ENCODE measurements at regions not wholly inside any gene's neighbourhood (a gene's known extent, or its start where the extent isn't known, plus 50 kb on each side); places are given as distances from the start of the nearest gene placed in this dataset.
"Not testable (repeated sequence)": the region's sequence is repeated elsewhere in the genome, so short reads cannot be mapped to it uniquely, and the experiment has no call there.

DNA sequence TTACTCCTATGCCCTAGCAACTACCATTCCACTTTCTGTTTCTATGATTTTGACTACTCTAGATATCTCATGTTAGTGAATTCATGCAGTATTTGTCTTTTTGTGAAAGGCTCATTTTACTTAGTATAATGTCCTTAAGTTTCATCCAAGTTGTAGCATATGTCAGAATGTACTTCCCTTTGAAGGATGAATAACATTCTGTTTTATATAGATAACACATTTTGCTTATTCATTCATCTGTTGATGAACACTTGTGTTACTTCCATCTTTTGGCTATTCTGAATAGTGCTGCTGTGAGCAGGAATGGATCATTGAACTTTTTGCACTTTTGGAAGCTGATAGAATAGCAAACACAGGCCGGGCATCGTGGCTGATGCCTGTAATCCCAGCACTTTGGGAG lies 140.2 kb upstream of the MYO10 start:
- TF ChIP-seq, protein P1, sequence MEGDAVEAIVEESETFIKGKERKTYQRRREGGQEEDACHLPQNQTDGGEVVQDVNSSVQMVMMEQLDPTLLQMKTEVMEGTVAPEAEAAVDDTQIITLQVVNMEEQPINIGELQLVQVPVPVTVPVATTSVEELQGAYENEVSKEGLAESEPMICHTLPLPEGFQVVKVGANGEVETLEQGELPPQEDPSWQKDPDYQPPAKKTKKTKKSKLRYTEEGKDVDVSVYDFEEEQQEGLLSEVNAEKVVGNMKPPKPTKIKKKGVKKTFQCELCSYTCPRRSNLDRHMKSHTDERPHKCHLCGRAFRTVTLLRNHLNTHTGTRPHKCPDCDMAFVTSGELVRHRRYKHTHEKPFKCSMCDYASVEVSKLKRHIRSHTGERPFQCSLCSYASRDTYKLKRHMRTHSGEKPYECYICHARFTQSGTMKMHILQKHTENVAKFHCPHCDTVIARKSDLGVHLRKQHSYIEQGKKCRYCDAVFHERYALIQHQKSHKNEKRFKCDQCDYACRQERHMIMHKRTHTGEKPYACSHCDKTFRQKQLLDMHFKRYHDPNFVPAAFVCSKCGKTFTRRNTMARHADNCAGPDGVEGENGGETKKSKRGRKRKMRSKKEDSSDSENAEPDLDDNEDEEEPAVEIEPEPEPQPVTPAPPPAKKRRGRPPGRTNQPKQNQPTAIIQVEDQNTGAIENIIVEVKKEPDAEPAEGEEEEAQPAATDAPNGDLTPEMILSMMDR (IDR thresholded peaks at IDR 0.05), result no peak
- H3K36me3 ChIP-seq, result no peaks in the 10 kb centered on the region
- DNase-seq, result no peak
- WGBS, 2 donors, result 75 to 79% methylated on average over 2 of the region's 2 CpGs
- H3K27me3 ChIP-seq, result no peaks in the 10 kb centered on the region
- no peak for ATAC-seq (ENCODE audit: low FRiP score in 2 of 2)
- peaks cover 0 to 5% (median 4%) of the 10 kb centered on the region in 4 donors for H3K4me1 ChIP-seq
- H3K9me3 ChIP-seq, result no peaks in the 10 kb centered on the region
- H3K4me3 ChIP-seq, result no peak overlapping the region
- H3K27ac ChIP-seq, result no peak overlapping the region

DNA sequence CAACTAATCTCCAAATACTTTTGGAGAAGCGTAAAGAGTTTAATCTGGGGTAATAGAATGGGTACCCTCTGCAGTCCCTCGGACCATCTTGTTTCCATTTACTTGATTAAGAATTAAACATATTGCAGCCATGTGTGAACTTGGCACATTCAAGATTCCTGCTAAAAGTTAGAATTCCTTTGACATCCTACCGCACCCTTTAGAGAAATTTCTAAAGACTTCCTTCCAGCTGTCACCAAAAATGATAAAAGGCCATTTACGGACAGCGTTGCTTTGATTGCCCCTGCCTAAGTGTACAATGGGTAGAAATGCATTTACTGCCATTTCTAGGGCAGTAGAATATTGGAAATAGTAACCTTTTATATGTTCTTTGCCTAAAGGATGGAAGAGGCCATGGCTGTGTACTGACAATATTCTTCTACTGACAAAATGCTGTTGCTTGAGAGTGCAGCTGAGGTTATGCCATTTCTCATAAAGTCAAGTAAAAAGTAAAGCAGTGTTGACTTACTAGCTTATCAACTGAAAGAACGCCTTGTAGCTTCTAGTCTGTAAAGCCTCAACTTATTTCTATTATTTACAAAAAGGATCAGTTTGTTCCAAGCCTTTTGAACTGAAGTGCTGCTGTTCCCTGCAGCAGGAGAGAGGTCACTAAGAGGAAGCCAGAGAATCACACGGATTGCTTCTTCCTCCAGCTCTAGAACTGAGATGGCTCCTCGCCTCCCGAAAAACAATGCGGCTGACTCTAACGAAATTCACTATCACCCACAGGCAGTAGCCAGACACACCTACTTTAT lies 139.8 kb upstream of the BASP1 start:
- TF ChIP-seq POLR2AphosphoS5 (IDR thresholded peaks at IDR 0.05) (no peak), EP300 (IDR thresholded peaks at IDR 0.05) (no peak), POLR2A (IDR thresholded peaks at IDR 0.05) (no peak)
- TF ChIP-seq, protein P1 (IDR thresholded peaks at IDR 0.05), result no peak
- DNase-seq (no peak), ATAC-seq (ENCODE audit: low FRiP score in 2 of 2) (no peak)
- H3K36me3 ChIP-seq, result no peaks in the 10 kb centered on the region
- peaks cover 0 to 5% (median 4%) of the 10 kb centered on the region in 4 donors for H3K4me1 ChIP-seq
- WGBS, 2 donors, result 53 to 54% methylated on average over 11 of the region's 11 CpGs
- H3K27ac ChIP-seq, result peak overlapping the region in 3 of 4 donors; percentile 33 to 43 (median 35)
- no peaks in the 10 kb centered on the region for H3K27me3 ChIP-seq
- H3K4me3 ChIP-seq, result no peak overlapping the region
- H3K9me3 ChIP-seq, result no peaks in the 10 kb centered on the region

DNA sequence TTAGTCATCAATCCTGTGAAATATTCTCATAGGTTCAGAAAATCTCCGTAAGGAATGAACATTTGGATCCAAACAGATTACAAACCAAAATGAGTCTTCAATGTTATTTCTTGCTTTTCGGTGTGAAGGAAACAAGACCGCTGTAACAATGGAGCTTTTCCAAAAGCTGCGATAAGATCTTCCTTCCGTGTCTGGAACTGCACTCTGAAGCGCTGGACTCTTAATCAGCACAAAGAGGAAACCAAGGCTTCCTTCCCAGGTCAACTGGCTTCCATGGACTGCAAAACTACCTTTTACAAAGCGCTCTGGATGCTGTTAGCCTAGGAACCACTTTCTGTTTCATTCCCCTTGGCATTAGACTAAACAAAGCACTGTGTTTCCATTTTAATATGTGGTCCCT lies 137.9 kb upstream of the BASP1 start:
- Histone ChIP-seq H3K4me1 (peaks cover 0 to 5% (median 4%) of the 10 kb centered on the region in 4 donors), H3K27me3 (no peaks in the 10 kb centered on the region), H3K27ac (peak overlapping the region in 1 of 4 donors; percentile 5), H3K36me3 (no peaks in the 10 kb centered on the region), H3K9me3 (no peaks in the 10 kb centered on the region), H3K4me3 (no peak overlapping the region)
- TF ChIP-seq POLR2A (IDR thresholded peaks at IDR 0.05) (no peak), POLR2AphosphoS5 (IDR thresholded peaks at IDR 0.05) (peak in 1 of 2 donors; percentile 60)
- ATAC-seq (ENCODE audit: low FRiP score in 2 of 2) (no peak), DNase-seq (no peak)
- 30 to 51% methylated on average over 7 of the region's 7 CpGs for WGBS, 2 donors

DNA sequence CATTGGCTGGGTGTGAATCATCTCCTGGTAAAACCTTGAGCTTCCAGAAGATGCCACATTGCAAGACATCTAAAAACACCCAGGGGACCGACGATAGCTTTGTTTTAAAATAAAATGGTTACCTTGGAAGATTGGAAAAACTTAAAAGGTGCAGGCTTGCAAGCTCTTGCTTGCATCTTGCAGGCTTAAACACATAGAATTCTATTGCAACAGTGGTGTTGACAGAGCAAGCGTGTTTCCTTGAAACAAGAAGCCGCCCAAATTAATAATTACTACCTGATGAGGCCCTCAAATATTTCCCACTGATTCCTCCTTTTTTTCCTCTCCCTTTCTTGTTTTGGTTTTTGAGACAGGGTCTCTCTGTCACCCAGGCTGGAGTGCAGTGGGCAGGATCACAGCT lies 137.1 kb upstream of the BASP1 start:
- Histone ChIP-seq H3K4me1 (peaks cover 0 to 5% (median 4%) of the 10 kb centered on the region in 4 donors), H3K27me3 (no peaks in the 10 kb centered on the region), H3K27ac (no peak overlapping the region), H3K36me3 (no peaks in the 10 kb centered on the region), H3K9me3 (no peaks in the 10 kb centered on the region), H3K4me3 (no peak overlapping the region)
- DNase-seq (no peak), ATAC-seq (ENCODE audit: low FRiP score in 2 of 2) (no peak)
- TF ChIP-seq, protein P1 (IDR thresholded peaks at IDR 0.05), result no peak
- TF ChIP-seq EP300 (IDR thresholded peaks at IDR 0.05), result no peak
- TF ChIP-seq POLR2A (IDR thresholded peaks at IDR 0.05), result no peak
- TF ChIP-seq POLR2AphosphoS5 (IDR thresholded peaks at IDR 0.05), result no peak
- 86 to 90% methylated on average over 4 of the region's 4 CpGs for WGBS, 2 donors

DNA sequence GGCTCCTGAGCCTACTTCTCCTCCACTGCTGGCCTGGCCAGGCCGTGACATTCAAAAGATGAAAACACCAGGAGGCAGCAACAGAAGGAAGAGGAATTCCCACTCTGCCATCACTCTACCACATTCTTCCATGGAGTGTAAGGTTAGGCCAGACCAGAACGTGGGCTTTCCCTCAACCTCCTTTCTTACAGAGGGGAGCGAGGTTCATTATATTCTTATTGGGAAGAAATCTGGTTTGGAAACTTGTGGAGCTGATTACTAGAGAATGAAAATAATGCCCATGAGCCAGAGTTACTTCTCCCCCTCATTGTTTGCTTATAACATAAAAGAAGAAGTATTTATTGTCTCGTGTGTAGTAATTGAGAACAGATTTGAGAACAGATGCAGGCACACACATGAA lies 136.3 kb upstream of the BASP1 start:
- Histone ChIP-seq H3K27ac (no peak overlapping the region), H3K27me3 (no peaks in the 10 kb centered on the region), H3K36me3 (no peaks in the 10 kb centered on the region), H3K4me1 (peaks cover 0 to 5% (median 4%) of the 10 kb centered on the region in 4 donors), H3K4me3 (no peak overlapping the region), H3K9me3 (no peaks in the 10 kb centered on the region)
- ATAC-seq (ENCODE audit: low FRiP score in 2 of 2) (no peak), DNase-seq (no peak)
- 72 to 73% methylated on average over 4 of the region's 4 CpGs for WGBS, 2 donors
- TF ChIP-seq EP300 (IDR thresholded peaks at IDR 0.05) (no peak), POLR2AphosphoS5 (IDR thresholded peaks at IDR 0.05) (no peak), POLR2A (IDR thresholded peaks at IDR 0.05) (no peak)
- TF ChIP-seq, protein P1 (IDR thresholded peaks at IDR 0.05), result no peak

DNA sequence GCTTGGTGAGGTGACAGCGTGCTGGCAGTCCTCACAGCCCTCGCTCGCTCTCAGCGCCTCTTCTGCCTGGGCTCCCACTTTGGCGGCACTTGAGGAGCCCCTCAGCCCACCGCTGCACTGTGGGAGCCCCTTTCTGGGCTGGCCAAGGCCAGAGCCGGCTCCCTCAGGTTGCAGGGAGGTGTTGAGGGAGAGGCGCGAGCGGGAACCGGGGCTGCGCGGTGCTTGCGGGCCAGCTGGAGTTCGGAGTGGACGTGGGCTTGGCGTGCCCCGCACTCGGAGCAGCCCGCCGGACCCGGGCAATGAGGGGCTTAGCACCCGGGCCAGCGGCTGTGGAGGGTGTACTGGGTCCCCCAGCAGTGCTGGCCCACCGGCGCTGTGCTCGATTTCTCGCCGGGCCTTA lies 134.2 kb upstream of the BASP1 start:
- not testable (repeated sequence) for H3K4me3 ChIP-seq; H3K27me3 ChIP-seq; H3K4me1 ChIP-seq; H3K36me3 ChIP-seq; H3K9me3 ChIP-seq; H3K27ac ChIP-seq; ATAC-seq (ENCODE audit: low FRiP score in 2 of 2)
- 80 to 88% methylated on average over 19 to 27 of the region's 29 CpGs for WGBS, 2 donors
- peak in 1 of 2 donors; percentile 57 for DNase-seq

Data from upper lobe of left lung (tissue), 6 donors.